NCI-H1694 (cell line): ENCODE measurements at regions not wholly inside any gene's neighbourhood (a gene's known extent, or its start where the extent isn't known, plus 50 kb on each side); places are given as distances from the start of the nearest gene placed in this dataset.
A peak's percentile ranks its signal among the peaks of the same experiment; 100 is the strongest.

ENCODE experiments used
- DNase-seq: peaks from one replicate; lab custom pipeline; 2025; lab: John Stamatoyannopoulos, UW

- DNase-seq: no peak
Measured at GRCh38 chr20:52818491-52818890, 153.7 kb upstream of the TSHZ2 start.

- DNase-seq: peak; percentile 54
Measured at GRCh38 chr20:52817981-52818380, 154.2 kb upstream of the TSHZ2 start.

GRCh38 chr20:52817511-52817910 is 154.6 kb upstream of the TSHZ2 start:
- no peak for DNase-seq

- no peak for DNase-seq
Measured at GRCh38 chr20:52814371-52814770, 157.8 kb upstream of the TSHZ2 start.

- no peak for DNase-seq
Measured at GRCh38 chr20:52812231-52812847, 159.8 kb upstream of the TSHZ2 start.

GRCh38 chr20:52809003-52809402 is 163.2 kb upstream of the TSHZ2 start:
- no peak for DNase-seq

GRCh38 chr20:52806918-52807317 is 165.2 kb upstream of the TSHZ2 start:
- DNase-seq: no peak

- no peak for DNase-seq
Measured at GRCh38 chr20:52805843-52806242, 166.3 kb upstream of the TSHZ2 start.

GRCh38 chr20:52805296-52805571 is 166.9 kb upstream of the TSHZ2 start:
- no peak for DNase-seq

GRCh38 chr20:52804497-52805295 is 167.5 kb upstream of the TSHZ2 start:
- DNase-seq: no peak

GRCh38 chr20:52801628-52802006 is 170.5 kb upstream of the TSHZ2 start:
- peak; percentile 59 for DNase-seq

- no peak for DNase-seq
Measured at GRCh38 chr20:52800734-52801627, 171.2 kb upstream of the TSHZ2 start.

GRCh38 chr20:52799130-52799529 is 173.0 kb upstream of the TSHZ2 start:
- DNase-seq: peak; percentile 72

- DNase-seq: no peak
Measured at GRCh38 chr20:52798124-52798523, 174.0 kb upstream of the TSHZ2 start.

- no peak for DNase-seq
Measured at GRCh38 chr20:52794853-52795252, 177.3 kb upstream of the TSHZ2 start.

GRCh38 chr20:52793339-52793963 is 178.7 kb upstream of the TSHZ2 start:
- no peak for DNase-seq

- no peak for DNase-seq
Measured at GRCh38 chr20:52791091-52791490, 181.1 kb upstream of the TSHZ2 start.

- no peak for DNase-seq
Measured at GRCh38 chr20:52789716-52790115, 182.4 kb upstream of the TSHZ2 start.

GRCh38 chr20:52787962-52788361 is 184.2 kb upstream of the TSHZ2 start:
- DNase-seq: no peak

GRCh38 chr20:52787216-52787615 is 184.9 kb upstream of the TSHZ2 start:
- DNase-seq: no peak

GRCh38 chr20:52785679-52786078 is 186.5 kb upstream of the TSHZ2 start:
- DNase-seq: no peak

- DNase-seq: no peak
Measured at GRCh38 chr20:52783769-52784168, 188.4 kb upstream of the TSHZ2 start.

- no peak for DNase-seq
Measured at GRCh38 chr20:52780462-52780861, 191.7 kb upstream of the TSHZ2 start.
